ENCODE measurements at regions not wholly inside any gene's neighbourhood (a gene's known extent, or its start where the extent isn't known, plus 50 kb on each side); places are given as distances from the start of the nearest gene placed in this dataset.
A peak's percentile ranks its signal among the peaks of the same experiment; 100 is the strongest.

- Histone ChIP-seq H3K9me3 (ENCODE audit: control insufficient read depth, low read depth, low read length) (no peaks in the 10 kb centered on the region), H3K79me1 (ENCODE audit: insufficient read depth, low read depth, low read length, poor library complexity, severe bottlenecking) (no peaks in the 10 kb centered on the region), H2AK5ac (ENCODE audit: insufficient read length, low read length) (no peak overlapping the region), H2AFZ (ENCODE audit: low read length) (peak overlapping the region; percentile 100), H2BK120ac (ENCODE audit: low read depth, low read length, poor library complexity, severe bottlenecking) (no peak overlapping the region), H4K91ac (ENCODE audit: insufficient read length, low read depth, low read length) (no peak overlapping the region), H3K4me2 (ENCODE audit: insufficient read depth, insufficient read length, low read length) (peak overlapping the region; percentile 98), H4K5ac (ENCODE audit: insufficient read length, low read depth, low read length) (peak overlapping the region; percentile 74), H4K20me1 (ENCODE audit: control insufficient read depth, insufficient read depth, insufficient read length) (no peaks in the 10 kb centered on the region), H3K79me2 (ENCODE audit: insufficient read depth, low read length) (no peaks in the 10 kb centered on the region), H2BK15ac (ENCODE audit: low read depth, low read length) (no peak overlapping the region), H2BK12ac (ENCODE audit: insufficient read length, low read depth, low read length) (no peak overlapping the region), H3K9ac (ENCODE audit: extremely low read depth, insufficient read length, low read length) (peak overlapping the region; percentile 99), H3K23me2 (ENCODE audit: insufficient read length, low read depth, low read length, poor library complexity, severe bottlenecking) (peaks cover 10% of the 10 kb centered on the region), H3K18ac (ENCODE audit: insufficient read length, low read depth, low read length) (peak overlapping the region; percentile 90), H3K4me1 (ENCODE audit: insufficient read depth, low read length) (no peaks in the 10 kb centered on the region), H2BK5ac (ENCODE audit: insufficient read length, low read length) (no peak overlapping the region), H3T11ph (ENCODE audit: low read length) (no peak overlapping the region), H4K8ac (replicated peaks; ENCODE audit: insufficient read length, low read depth, low read length) (no peak overlapping the region), H3K27ac (ENCODE audit: insufficient read length, low read depth, low read length) (no peak overlapping the region), H3K4ac (ENCODE audit: low read depth, low read length) (no peak overlapping the region), H3K14ac (ENCODE audit: insufficient read depth, low read length) (peak overlapping the region; percentile 96; the same call in 1 of the 2 replicates), H3K23ac (ENCODE audit: insufficient read length, low read depth, low read length) (no peak overlapping the region), H3K56ac (ENCODE audit: insufficient read length, low read depth, low read length) (no peak overlapping the region), H2BK20ac (ENCODE audit: low read depth, low read length, poor library complexity, severe bottlenecking) (no peak overlapping the region), H3K27me3 (ENCODE audit: insufficient read depth, low read length) (no peaks in the 10 kb centered on the region)
- no CpG with 5 or more reads among the region's 7 CpGs for WGBS (ENCODE audit: extremely low coverage, insufficient read length, low lambda C conversion rate)
- no peak for DNase-seq
- no peaks in the 10 kb centered on the region for H3K36me3 Mint-ChIP-seq (ENCODE audit: insufficient read depth in 1 of 3, low read depth in 3 of 3)
- 0 out of 3 replicates have a peak, but pooled peaks have one; percentile 2 for TF ChIP-seq CTCF (conservative IDR thresholded peaks at IDR 0.05)
- peaks cover 6% of the 10 kb centered on the region for H3K27me3 Mint-ChIP-seq (ENCODE audit: low read depth)
- peak overlapping the region; percentile 38 to 98 (median 38); a peak in 4 of 7 replicates for H3K27ac Mint-ChIP-seq
- peaks cover 21 to 25% of the 10 kb centered on the region in 2 experiments for H3K4me1 Mint-ChIP-seq
- peak overlapping the region; percentile 89 to 93 for H3K4me3 Mint-ChIP-seq
- H3K9me3 Mint-ChIP-seq: no peaks in the 10 kb centered on the region
These were observed 231.1 kb upstream of the SERP2 start for GRCh38 chr13:44142540-44142867.

Data from H9 (cell line).